HG02840 (cell line): ENCODE measurements at regions not wholly inside any gene's neighbourhood (a gene's known extent, or its start where the extent isn't known, plus 50 kb on each side); places are given as distances from the start of the nearest gene placed in this dataset.

Experiments
- ATAC-seq: cut with Tn5 transposase; IDR thresholded peaks from one replicate; pipeline ENCODE4 v1.9.1; 2021; ENCODE audit warnings: mild to moderate bottlenecking, moderate library complexity, moderate number of reproducible peaks; ENCODE audit not compliant: unreplicated experiment, low FRiP score

- no peak for ATAC-seq
These were observed 382.1 kb upstream of the CDH20 start for GRCh38 chr18:60951091-60951490.

DNA sequence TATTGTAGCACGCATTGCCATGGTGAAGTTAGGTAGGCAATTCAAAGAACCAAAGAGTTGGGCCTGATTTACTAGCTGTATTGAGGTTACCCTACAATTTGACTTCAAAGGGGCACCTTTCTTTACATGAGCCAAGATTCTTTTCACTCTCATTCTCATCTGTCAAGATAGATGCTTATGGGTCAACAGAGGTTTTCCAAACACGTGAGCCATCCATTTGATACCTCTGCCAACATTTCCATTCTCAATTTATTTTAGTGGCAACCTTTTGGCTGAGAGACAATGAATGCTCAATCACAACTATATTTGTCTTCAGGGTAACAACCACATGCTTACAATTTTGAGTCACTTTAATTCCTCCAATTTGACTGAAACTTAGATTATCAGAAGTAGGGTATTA, 370.6 kb upstream of the CDH20 start:
- ATAC-seq: no peak

DNA sequence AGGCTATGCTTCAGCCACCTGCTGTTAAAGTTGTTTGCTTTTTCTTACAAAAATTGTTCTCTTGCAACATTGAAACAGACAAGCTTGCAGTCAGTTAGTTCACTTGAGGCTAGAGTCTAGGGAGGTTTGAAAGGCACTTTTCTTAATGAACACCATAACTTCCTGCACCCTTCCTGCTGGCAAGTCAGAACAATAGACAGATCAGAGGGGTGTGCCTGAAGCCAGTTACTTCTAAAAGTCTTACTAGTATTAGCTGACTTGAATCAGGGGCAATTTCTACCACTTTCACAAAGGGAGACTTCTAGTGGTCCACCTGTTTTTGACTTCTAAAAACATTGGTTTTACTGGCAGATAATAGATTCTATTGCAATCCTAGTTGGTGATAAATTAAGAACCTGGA, 367.4 kb upstream of the CDH20 start:
- no peak for ATAC-seq

DNA sequence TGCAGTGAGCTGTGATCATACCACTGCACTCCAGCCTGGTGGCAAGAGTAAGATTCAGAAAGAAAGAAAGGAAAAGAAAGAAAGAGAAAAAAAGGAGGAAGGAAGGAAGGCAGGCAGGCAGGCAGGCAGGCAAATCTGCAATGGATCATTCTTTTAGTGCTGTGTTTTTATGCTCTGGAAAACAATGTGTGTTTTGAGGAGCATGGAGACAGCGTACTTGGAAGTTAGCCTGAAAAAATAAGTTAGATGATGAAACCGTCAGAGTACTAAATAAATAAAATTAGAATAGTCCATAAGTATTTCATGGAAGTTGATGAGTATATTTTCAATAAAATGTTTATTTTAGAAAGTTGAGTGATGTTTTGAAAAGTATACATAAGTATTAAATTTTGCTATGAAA, 366.4 kb upstream of the CDH20 start:
- ATAC-seq: no peak

DNA sequence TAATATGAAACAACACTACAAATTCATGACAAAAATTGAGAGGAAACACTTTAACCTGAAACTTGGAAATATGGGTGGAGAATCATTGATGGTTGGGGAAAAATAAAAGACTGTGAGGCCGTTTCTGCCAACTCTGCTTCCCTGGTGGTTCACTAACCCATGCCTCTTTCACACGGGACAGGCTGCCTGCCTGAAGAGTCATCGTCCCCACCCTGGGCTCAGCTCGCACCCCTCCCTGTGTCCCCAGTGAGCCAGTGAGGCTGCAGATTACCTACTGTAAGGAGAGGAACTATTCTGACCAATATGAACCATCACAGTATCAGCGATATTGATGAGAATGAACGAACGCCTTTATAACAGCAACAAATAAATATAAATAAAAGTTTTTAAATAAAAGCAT, 357.8 kb upstream of the CDH20 start:
- no peak for ATAC-seq

GRCh38 chr18:60976976-60977375, 356.3 kb upstream of the CDH20 start:
- ATAC-seq: no peak

DNA sequence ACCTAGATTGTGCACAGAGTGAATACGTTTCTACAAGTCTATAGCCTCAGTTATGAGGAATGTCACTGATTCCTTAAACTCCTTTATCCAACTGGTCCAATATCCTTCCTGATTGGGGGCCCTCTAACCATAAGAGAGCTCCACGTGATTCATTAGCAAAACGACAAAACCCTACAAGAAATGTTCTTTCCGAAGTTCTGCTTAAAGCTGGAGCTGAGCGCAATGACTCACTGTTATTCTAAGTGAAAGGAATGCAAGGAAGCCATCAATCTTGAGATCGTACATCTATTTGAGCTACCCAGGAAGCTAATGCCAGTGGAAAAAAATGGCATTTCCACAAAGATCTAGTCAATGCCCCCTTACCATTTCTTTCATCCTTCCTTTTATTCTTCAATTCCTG, 354.9 kb upstream of the CDH20 start:
- no peak for ATAC-seq

- ATAC-seq: no peak
These were observed 352.7 kb upstream of the CDH20 start for GRCh38 chr18:60980422-60981005.

- no peak for ATAC-seq
These were observed 351.4 kb upstream of the CDH20 start for GRCh38 chr18:60981682-60982328.

GRCh38 chr18:60982329-60982695, 350.9 kb upstream of the CDH20 start:
- ATAC-seq: no peak

DNA sequence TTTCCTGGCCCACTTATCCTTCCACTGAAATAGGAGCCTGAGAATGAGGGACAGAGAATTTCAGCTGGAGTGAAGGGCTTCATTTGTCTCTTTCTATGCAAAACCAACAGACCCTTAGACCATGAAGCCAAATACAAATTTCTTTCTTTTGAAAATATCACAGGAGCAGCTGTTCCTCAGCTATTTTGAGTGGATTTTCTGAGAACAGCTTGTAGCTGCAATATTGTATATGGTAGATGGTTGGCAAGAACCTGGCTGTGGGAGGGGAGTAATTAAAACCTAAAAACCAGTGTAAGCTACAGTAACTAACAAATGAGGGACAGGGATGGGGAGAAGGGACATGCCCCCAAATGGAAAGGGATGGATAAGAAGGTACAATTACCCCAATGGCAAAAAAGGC, 350.3 kb upstream of the CDH20 start:
- no peak for ATAC-seq

- no peak for ATAC-seq
These were observed 348.7 kb upstream of the CDH20 start for GRCh38 chr18:60984510-60984909.

GRCh38 chr18:60987963-60988362, 345.3 kb upstream of the CDH20 start:
- no peak for ATAC-seq

DNA sequence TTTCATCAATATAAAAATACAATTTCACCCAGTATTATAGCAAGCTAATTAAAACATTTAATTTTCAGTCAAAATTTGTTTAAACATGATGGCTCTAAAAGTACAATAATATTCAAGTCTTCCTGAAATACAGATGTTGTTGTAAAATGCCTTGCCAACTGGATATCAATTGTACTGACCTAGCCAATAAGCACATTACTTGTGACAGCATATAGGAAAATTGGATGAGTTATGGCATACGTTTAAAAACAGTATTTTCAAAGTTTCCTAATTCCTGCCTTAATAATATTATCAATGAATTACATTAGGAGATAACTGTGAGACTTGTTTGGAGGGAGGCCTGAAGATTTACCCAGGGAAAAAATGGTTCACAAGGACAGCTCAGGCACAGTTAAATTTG, 336.9 kb upstream of the CDH20 start:
- no peak for ATAC-seq

GRCh38 chr18:60996822-60997221, 336.4 kb upstream of the CDH20 start:
- no peak for ATAC-seq

- no peak for ATAC-seq
These were observed 332.1 kb upstream of the CDH20 start for GRCh38 chr18:61001138-61001537.

- no peak for ATAC-seq
These were observed 326.5 kb upstream of the CDH20 start for GRCh38 chr18:61006687-61007224.

DNA sequence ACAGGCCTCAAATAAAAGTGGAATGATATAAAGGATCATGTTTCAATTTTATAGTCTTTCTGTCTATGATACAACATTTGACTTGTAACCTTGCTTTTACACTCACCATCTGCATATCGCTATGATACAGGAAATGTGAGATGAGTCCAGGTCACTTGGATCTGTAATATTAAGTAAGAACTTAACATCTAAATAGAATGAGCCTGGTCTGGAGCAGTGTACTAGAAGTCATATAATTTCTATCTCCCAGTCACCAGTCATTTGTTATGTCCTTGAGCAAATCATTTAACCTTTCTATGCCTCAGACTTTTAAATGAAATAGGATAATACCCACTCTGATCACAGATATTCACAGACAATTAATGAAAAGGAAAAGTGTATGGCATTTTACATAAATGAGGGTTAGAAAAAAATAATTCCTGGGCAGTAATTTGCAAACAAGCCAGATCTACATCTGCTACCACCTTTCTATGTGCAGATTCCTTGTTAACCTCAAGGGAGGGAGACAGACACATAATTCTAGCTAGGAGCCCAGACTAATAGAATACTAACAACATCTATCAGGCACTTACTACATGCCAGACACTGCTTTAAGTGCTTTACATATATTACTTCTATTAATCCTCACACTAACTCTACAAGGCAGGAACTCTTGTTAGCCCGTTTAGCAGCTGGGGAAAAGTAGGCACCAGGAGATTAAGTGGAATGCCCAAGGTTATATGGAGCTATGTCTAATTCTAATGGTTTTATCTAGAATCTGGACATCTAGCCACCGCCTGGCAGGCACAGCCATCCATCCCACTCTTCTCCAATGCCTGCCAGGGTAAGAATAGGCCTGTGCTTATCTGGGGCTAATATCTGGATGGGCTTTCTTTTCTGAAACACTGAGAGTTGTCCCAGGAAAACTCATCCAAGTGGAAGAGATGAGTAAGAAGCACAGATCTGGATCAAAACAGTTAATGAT, 313.6 kb upstream of the CDH20 start:
- no peak for ATAC-seq

GRCh38 chr18:61025596-61025995, 307.6 kb upstream of the CDH20 start:
- no peak for ATAC-seq

GRCh38 chr18:61031626-61032025, 301.6 kb upstream of the CDH20 start:
- ATAC-seq: no peak

DNA sequence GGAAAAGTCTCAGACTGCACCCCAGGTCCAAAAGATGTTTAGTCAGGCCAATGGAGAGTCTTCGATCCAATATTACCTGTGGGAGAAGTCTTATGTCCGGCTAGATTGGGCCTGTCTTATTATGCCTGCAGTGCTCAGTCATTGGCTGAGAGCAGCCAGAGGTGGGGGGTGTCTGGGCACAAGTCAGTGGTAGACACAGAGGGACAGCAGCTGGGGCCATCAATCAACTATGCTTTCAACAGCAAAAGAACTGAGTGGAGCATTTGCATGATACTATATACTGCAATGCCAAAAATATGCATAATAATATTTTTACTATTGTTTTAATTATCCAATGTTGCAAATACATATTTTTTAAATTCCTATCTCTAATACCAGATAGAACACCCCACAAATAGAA, 298.6 kb upstream of the CDH20 start:
- no peak for ATAC-seq
